Vagina (tissue), 2 donors: ENCODE measurements at regions not wholly inside any gene's neighbourhood (a gene's known extent, or its start where the extent isn't known, plus 50 kb on each side); places are given as distances from the start of the nearest gene placed in this dataset.

Source experiments
- DNase-seq, 2 donors: peaks; one replicate each; pipeline ENCODE4 v3.0.0-alpha.2; 2017; ENCODE audit errors: extremely low spot score in 2 of 2
- H3K27ac ChIP-seq: fragments of 200-600 bp; sonication (generic); one replicate; pipeline ENCODE4 v1.5.1; 2019
- H3K27me3 ChIP-seq: fragments of 200-600 bp; sonication (generic); one replicate; pipeline ENCODE4 v1.5.1; 2019
- H3K36me3 ChIP-seq, 2 donors: fragments of 200-600 bp; sonication (generic); one replicate each; pipeline ENCODE4 v1.5.1; 2017 to 2019
- H3K4me1 ChIP-seq: fragments of 200-600 bp; sonication (generic); one replicate; pipeline ENCODE4 v1.5.1; 2019
- H3K4me3 ChIP-seq, 2 donors: fragments of 200-600 bp; sonication (generic); 1 replicate in 1 of 2; 2 replicates in 1 of 2; pipeline ENCODE4 v1.5.1; 2016 to 2019
- H3K9me3 ChIP-seq: fragments of 200-600 bp; sonication (generic); one replicate; pipeline ENCODE4 v1.5.1; 2019
- CTCF ChIP-seq, 3 experiments: fragments of 450-650 bp in 2 of 3; fragments of 200-600 bp in 1 of 3; sonication (generic) in 1 of 3; IDR thresholded peaks; one replicate each; pipeline ENCODE4 v1.5.1; 2017 to 2019; ENCODE audit warnings: antibody characterized with exemption in 3 of 3, mild to moderate bottlenecking in 2 of 3, moderate library complexity in 2 of 3
- POLR2A ChIP-seq, 2 donors: fragments of 450-650 bp; IDR thresholded peaks; one replicate each; pipeline ENCODE4 v1.6.1; 2017; ENCODE audit warnings: antibody characterized with exemption in 2 of 2, mild to moderate bottlenecking in 2 of 2, moderate library complexity in 2 of 2
- POLR2AphosphoS5 ChIP-seq, 2 donors: sonication (generic); formaldehyde crosslinking; IDR thresholded peaks; one replicate each; pipeline ENCODE4 v1.9.0; 2017; ENCODE audit warnings: antibody characterized with exemption in 2 of 2, mild to moderate bottlenecking in 2 of 2, low read depth in 1 of 2; ENCODE audit not compliant: insufficient read depth in 1 of 2
- intact Hi-C: fragments of 100-400 bp; cut with DNase I; formaldehyde crosslinking; loops from one replicate; pipeline ENCODE4 v1.15.1; 2023

- DNase-seq, result no peak
These were observed 310.7 kb upstream of the CDH4 start for GRCh38 chr20:60941379-60941778.

GRCh38 chr20:60947819-60948218 lies 304.2 kb upstream of the CDH4 start:
- no peak overlapping the region for H3K27ac ChIP-seq
- H3K27me3 ChIP-seq, result no peaks in the 10 kb centered on the region
- no peaks in the 10 kb centered on the region for H3K4me1 ChIP-seq
- intact Hi-C loops, result no loop called here
- H3K9me3 ChIP-seq, result no peaks in the 10 kb centered on the region
- H3K4me3 ChIP-seq, result no peak overlapping the region
- no peak for TF ChIP-seq CTCF (IDR thresholded peaks at IDR 0.05)
- no peak for TF ChIP-seq POLR2AphosphoS5 (IDR thresholded peaks at IDR 0.05; ENCODE audit: insufficient read depth in 1 of 2, low read depth in 1 of 2)
- no peak for TF ChIP-seq POLR2A (IDR thresholded peaks at IDR 0.05)
- no peaks in the 10 kb centered on the region for H3K36me3 ChIP-seq
- DNase-seq, result no peak

More at GRCh38 chr20:60941379-60941778, 310.7 kb upstream of the CDH4 start:
- H3K4me1 ChIP-seq, result no peaks in the 10 kb centered on the region
- no peak overlapping the region for H3K27ac ChIP-seq
- intact Hi-C loops, result no loop called here
- H3K27me3 ChIP-seq, result no peaks in the 10 kb centered on the region
- no peaks in the 10 kb centered on the region for H3K36me3 ChIP-seq
- H3K4me3 ChIP-seq, result no peak overlapping the region
- no peaks in the 10 kb centered on the region for H3K9me3 ChIP-seq
- TF ChIP-seq POLR2A (IDR thresholded peaks at IDR 0.05) (no peak), POLR2AphosphoS5 (IDR thresholded peaks at IDR 0.05; ENCODE audit: insufficient read depth in 1 of 2, low read depth in 1 of 2) (no peak), CTCF (IDR thresholded peaks at IDR 0.05) (no peak)

- Histone ChIP-seq H3K27ac (no peak overlapping the region), H3K9me3 (no peaks in the 10 kb centered on the region), H3K27me3 (no peaks in the 10 kb centered on the region), H3K4me3 (no peak overlapping the region), H3K4me1 (no peaks in the 10 kb centered on the region), H3K36me3 (no peaks in the 10 kb centered on the region)
- intact Hi-C loops, result no loop called here
- no peak for TF ChIP-seq POLR2A (IDR thresholded peaks at IDR 0.05)
- no peak for TF ChIP-seq POLR2AphosphoS5 (IDR thresholded peaks at IDR 0.05; ENCODE audit: insufficient read depth in 1 of 2, low read depth in 1 of 2)
- no peak for TF ChIP-seq CTCF (IDR thresholded peaks at IDR 0.05)
- DNase-seq, result no peak
These were observed 303.8 kb upstream of the CDH4 start for GRCh38 chr20:60948224-60948623.

- no peak overlapping the region for H3K27ac ChIP-seq
- no peak for DNase-seq
- intact Hi-C loops, result no loop called here
- no peaks in the 10 kb centered on the region for H3K4me1 ChIP-seq
- H3K27me3 ChIP-seq, result no peaks in the 10 kb centered on the region
- H3K36me3 ChIP-seq, result no peaks in the 10 kb centered on the region
- no peak overlapping the region for H3K4me3 ChIP-seq
- TF ChIP-seq POLR2A (IDR thresholded peaks at IDR 0.05) (no peak), CTCF (IDR thresholded peaks at IDR 0.05) (no peak), POLR2AphosphoS5 (IDR thresholded peaks at IDR 0.05; ENCODE audit: insufficient read depth in 1 of 2, low read depth in 1 of 2) (no peak)
- H3K9me3 ChIP-seq, result no peaks in the 10 kb centered on the region
These were observed 301.5 kb upstream of the CDH4 start for GRCh38 chr20:60950561-60950960.

- DNase-seq, result no peak
- TF ChIP-seq POLR2AphosphoS5 (IDR thresholded peaks at IDR 0.05; ENCODE audit: insufficient read depth in 1 of 2, low read depth in 1 of 2), result no peak
- TF ChIP-seq CTCF (IDR thresholded peaks at IDR 0.05), result no peak
- no peak for TF ChIP-seq POLR2A (IDR thresholded peaks at IDR 0.05)
- no peaks in the 10 kb centered on the region for H3K36me3 ChIP-seq
- H3K27ac ChIP-seq, result no peak overlapping the region
- no peaks in the 10 kb centered on the region for H3K9me3 ChIP-seq
- intact Hi-C loops, result no loop called here
- H3K4me1 ChIP-seq, result no peaks in the 10 kb centered on the region
- no peak overlapping the region for H3K4me3 ChIP-seq
- no peaks in the 10 kb centered on the region for H3K27me3 ChIP-seq
These were observed 301.1 kb upstream of the CDH4 start for GRCh38 chr20:60950974-60951373.
